IPS-18a (cell line): ENCODE measurements at regions not wholly inside any gene's neighbourhood (a gene's known extent, or its start where the extent isn't known, plus 50 kb on each side); places are given as distances from the start of the nearest gene placed in this dataset.

Experiments
- H3K27ac ChIP-seq: one replicate; pipeline ENCODE4 v1.5.1; 2013; ENCODE audit warnings: low read length
- H3K27me3 ChIP-seq: one replicate; pipeline ENCODE4 v1.6.1; 2013; ENCODE audit warnings: mild to moderate bottlenecking, low read length; ENCODE audit not compliant: control insufficient read depth, insufficient read depth
- H3K36me3 ChIP-seq: one replicate; pipeline ENCODE4 v1.6.1; 2013; ENCODE audit warnings: low read depth, low read length; ENCODE audit not compliant: control insufficient read depth
- H3K4me1 ChIP-seq: one replicate; pipeline ENCODE4 v1.6.1; 2013; ENCODE audit warnings: low read depth, low read length; ENCODE audit not compliant: control insufficient read depth
- H3K4me3 ChIP-seq: one replicate; pipeline ENCODE4 v1.5.1; 2013; ENCODE audit warnings: low read length
- H3K9ac ChIP-seq: one replicate; pipeline ENCODE4 v1.6.1; 2013; ENCODE audit warnings: mild to moderate bottlenecking, low read length, moderate library complexity
- H3K9me3 ChIP-seq: one replicate; pipeline ENCODE4 v1.6.1; 2013; ENCODE audit warnings: low read depth, low read length; ENCODE audit not compliant: control insufficient read depth

GRCh38 chr12:46108721-46109120 lies 118.3 kb upstream of the SCAF11 start:
- peaks cover 8% of the 10 kb centered on the region for H3K9me3 ChIP-seq
- H3K9ac ChIP-seq: no peak overlapping the region
- H3K36me3 ChIP-seq: no peaks in the 10 kb centered on the region
- no peaks in the 10 kb centered on the region for H3K27me3 ChIP-seq
- no peaks in the 10 kb centered on the region for H3K4me1 ChIP-seq
- H3K4me3 ChIP-seq: no peak overlapping the region
- H3K27ac ChIP-seq: no peak overlapping the region

- H3K27me3 ChIP-seq: no peaks in the 10 kb centered on the region
- peaks cover 6% of the 10 kb centered on the region for H3K9me3 ChIP-seq
- H3K27ac ChIP-seq: no peak overlapping the region
- no peaks in the 10 kb centered on the region for H3K36me3 ChIP-seq
- H3K4me3 ChIP-seq: no peak overlapping the region
- H3K9ac ChIP-seq: no peak overlapping the region
- no peaks in the 10 kb centered on the region for H3K4me1 ChIP-seq
Measured at GRCh38 chr12:46107591-46107990, 117.2 kb upstream of the SCAF11 start.

GRCh38 chr12:46105735-46106134 lies 115.4 kb upstream of the SCAF11 start:
- H3K4me3 ChIP-seq: no peak overlapping the region
- H3K27me3 ChIP-seq: no peaks in the 10 kb centered on the region
- no peak overlapping the region for H3K9ac ChIP-seq
- no peak overlapping the region for H3K27ac ChIP-seq
- no peaks in the 10 kb centered on the region for H3K36me3 ChIP-seq
- no peaks in the 10 kb centered on the region for H3K9me3 ChIP-seq
- no peaks in the 10 kb centered on the region for H3K4me1 ChIP-seq

- H3K9me3 ChIP-seq: no peaks in the 10 kb centered on the region
- no peaks in the 10 kb centered on the region for H3K27me3 ChIP-seq
- H3K9ac ChIP-seq: no peak overlapping the region
- H3K4me1 ChIP-seq: no peaks in the 10 kb centered on the region
- H3K27ac ChIP-seq: no peak overlapping the region
- no peaks in the 10 kb centered on the region for H3K36me3 ChIP-seq
- no peak overlapping the region for H3K4me3 ChIP-seq
Measured at GRCh38 chr12:46103559-46104383, 113.4 kb upstream of the SCAF11 start.

GRCh38 chr12:46101485-46101869 lies 111.1 kb upstream of the SCAF11 start:
- Histone ChIP-seq H3K27me3 (no peaks in the 10 kb centered on the region), H3K27ac (no peak overlapping the region), H3K9me3 (no peaks in the 10 kb centered on the region), H3K4me1 (no peaks in the 10 kb centered on the region), H3K4me3 (no peak overlapping the region), H3K9ac (no peak overlapping the region), H3K36me3 (no peaks in the 10 kb centered on the region)

- Histone ChIP-seq H3K9ac (no peak overlapping the region), H3K4me3 (no peak overlapping the region)
Measured at GRCh38 chr12:46100551-46101484, 110.4 kb upstream of the SCAF11 start.

GRCh38 chr12:46089414-46090162 lies 99.2 kb upstream of the SCAF11 start:
- no peak overlapping the region for H3K27ac ChIP-seq
- peaks cover 33% of the 10 kb centered on the region for H3K9me3 ChIP-seq
- H3K36me3 ChIP-seq: no peaks in the 10 kb centered on the region

More at GRCh38 chr12:46100551-46101484, 110.4 kb upstream of the SCAF11 start:
- Histone ChIP-seq H3K36me3 (no peaks in the 10 kb centered on the region), H3K9me3 (no peaks in the 10 kb centered on the region), H3K27me3 (no peaks in the 10 kb centered on the region), H3K27ac (no peak overlapping the region), H3K4me1 (no peaks in the 10 kb centered on the region)

GRCh38 chr12:46087916-46088439 lies 97.6 kb upstream of the SCAF11 start:
- H3K9me3 ChIP-seq: peaks cover 47% of the 10 kb centered on the region
- no peaks in the 10 kb centered on the region for H3K4me1 ChIP-seq
- H3K4me3 ChIP-seq: no peak overlapping the region
- H3K9ac ChIP-seq: no peak overlapping the region
- no peaks in the 10 kb centered on the region for H3K36me3 ChIP-seq
- H3K27ac ChIP-seq: no peak overlapping the region
- H3K27me3 ChIP-seq: no peaks in the 10 kb centered on the region

More at GRCh38 chr12:46089414-46090162, 99.2 kb upstream of the SCAF11 start:
- no peak overlapping the region for H3K9ac ChIP-seq
- H3K4me3 ChIP-seq: no peak overlapping the region
- no peaks in the 10 kb centered on the region for H3K27me3 ChIP-seq
- no peaks in the 10 kb centered on the region for H3K4me1 ChIP-seq

GRCh38 chr12:46084666-46085631 lies 94.6 kb upstream of the SCAF11 start:
- H3K4me1 ChIP-seq: no peaks in the 10 kb centered on the region
- H3K27ac ChIP-seq: no peak overlapping the region
- no peak overlapping the region for H3K4me3 ChIP-seq
- H3K27me3 ChIP-seq: no peaks in the 10 kb centered on the region
- no peaks in the 10 kb centered on the region for H3K36me3 ChIP-seq
- no peak overlapping the region for H3K9ac ChIP-seq
- peaks cover 38% of the 10 kb centered on the region for H3K9me3 ChIP-seq

- H3K27me3 ChIP-seq: no peaks in the 10 kb centered on the region
- peaks cover 49% of the 10 kb centered on the region for H3K9me3 ChIP-seq
Measured at GRCh38 chr12:46082490-46083200, 92.3 kb upstream of the SCAF11 start.

More at GRCh38 chr12:46082490-46083200, 92.3 kb upstream of the SCAF11 start:
- Histone ChIP-seq H3K27ac (no peak overlapping the region), H3K36me3 (no peaks in the 10 kb centered on the region), H3K4me3 (no peak overlapping the region), H3K9ac (no peak overlapping the region), H3K4me1 (no peaks in the 10 kb centered on the region)
